GM21723 (cell line): ENCODE measurements at regions not wholly inside any gene's neighbourhood (a gene's known extent, or its start where the extent isn't known, plus 50 kb on each side); places are given as distances from the start of the nearest gene placed in this dataset.
"Not testable (repeated sequence)": the region's sequence is repeated elsewhere in the genome, so short reads cannot be mapped to it uniquely, and the experiment has no call there.

Source experiments
- ATAC-seq: cut with Tn5 transposase; IDR thresholded peaks from one replicate; pipeline ENCODE4 v1.9.1; 2021; ENCODE audit warnings: mild to moderate bottlenecking, moderate library complexity; ENCODE audit not compliant: unreplicated experiment

DNA sequence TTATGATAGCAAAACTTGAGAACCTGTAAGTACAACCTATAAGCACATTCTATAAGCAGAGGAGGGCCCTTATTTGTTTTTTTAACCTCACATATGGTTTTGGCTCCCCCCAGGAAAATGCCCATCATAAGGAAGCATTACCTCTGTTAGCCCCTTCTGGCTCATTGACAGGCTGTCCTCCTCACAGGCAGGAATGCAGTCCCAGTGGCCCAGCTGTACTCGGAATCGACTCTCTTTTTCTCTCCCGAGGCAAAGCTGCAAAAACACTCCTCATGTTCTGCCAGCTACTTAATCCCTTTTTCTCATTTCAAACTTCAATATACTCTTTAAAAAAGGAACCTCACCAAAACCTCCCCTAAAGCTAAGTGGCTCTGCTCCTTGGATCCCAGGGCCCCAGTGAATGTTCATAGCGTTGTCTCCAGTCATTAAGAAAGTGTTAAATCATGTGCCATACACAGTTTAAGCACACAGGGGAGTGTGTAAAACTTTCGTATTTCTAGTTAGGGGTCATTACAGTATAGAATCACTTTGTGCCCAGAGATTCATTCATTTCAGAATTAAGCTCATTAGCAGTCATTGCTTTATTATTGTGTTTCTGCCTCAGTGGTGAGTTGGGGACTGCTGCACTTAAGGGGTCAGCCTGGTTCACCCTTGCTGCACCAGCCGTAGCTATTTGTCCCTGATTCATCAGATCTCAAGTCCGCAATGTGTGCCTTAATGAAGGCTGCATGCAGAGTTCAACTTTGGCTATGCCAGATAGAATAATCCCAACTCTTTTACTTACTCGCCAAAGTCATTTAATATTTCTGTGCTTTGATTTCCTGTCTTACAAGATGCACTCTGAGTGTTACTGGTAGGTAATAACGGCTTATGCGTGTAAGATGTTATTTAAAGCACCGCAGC, 57.6 kb downstream of the JRKL start:
- no peak for ATAC-seq

DNA sequence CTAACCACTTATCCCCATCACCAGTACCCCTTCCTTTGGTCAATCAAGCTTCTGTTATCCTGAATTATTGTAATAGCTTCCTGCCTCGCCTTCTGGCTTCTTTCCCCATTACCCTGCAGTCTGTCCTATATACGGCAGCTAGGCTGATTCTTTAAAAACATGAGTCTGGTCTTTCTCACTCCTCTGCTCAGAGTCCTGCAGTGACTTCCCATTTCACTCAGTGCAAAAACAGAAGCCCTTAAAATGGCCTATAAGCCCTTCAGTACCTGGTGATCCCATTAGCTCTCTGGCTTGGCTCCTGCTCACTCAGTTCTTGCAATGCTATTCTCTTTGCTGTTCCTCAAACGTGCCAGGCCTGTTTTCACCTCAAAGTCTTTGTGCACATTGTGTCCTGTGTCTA, 58.4 kb downstream of the JRKL start:
- no peak for ATAC-seq

DNA sequence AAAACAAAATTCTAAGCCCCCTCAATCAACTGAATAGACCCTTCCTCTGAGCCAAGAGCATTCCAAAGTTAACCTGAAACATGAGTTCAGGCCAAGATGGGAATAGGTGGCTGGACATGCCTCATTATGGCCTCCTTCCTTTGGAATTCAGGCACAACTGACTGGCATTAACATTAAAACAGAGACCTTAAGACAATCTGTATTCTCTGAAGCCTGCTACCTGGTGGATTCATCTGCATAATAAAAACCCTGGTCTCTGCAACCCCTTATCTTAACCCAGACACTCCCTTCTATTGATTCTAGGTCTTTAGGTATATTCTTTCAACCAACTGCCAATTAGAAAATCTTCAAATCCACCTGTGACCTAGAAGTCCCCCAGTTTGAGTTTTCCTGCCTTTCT, 66.3 kb downstream of the JRKL start:
- ATAC-seq: no peak

DNA sequence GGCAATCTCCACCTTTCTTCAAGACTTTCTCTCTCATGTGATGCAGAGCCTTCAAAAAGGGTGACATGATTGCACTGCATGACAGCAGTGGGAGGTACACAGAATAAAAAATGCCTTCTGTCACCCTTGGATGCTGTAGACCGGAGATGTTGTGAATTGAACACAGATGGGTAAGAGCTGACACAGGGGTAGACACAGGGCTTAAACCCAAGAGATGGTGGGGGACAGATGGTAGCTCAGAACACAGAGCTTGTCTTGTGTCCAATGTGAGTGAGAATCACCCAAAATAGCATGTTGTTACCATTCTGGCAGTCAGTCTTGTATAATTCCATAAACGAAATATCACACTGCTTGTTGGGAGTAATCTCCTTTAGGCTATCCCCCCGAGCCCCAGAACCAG, 69.9 kb downstream of the JRKL start:
- ATAC-seq: no peak

DNA sequence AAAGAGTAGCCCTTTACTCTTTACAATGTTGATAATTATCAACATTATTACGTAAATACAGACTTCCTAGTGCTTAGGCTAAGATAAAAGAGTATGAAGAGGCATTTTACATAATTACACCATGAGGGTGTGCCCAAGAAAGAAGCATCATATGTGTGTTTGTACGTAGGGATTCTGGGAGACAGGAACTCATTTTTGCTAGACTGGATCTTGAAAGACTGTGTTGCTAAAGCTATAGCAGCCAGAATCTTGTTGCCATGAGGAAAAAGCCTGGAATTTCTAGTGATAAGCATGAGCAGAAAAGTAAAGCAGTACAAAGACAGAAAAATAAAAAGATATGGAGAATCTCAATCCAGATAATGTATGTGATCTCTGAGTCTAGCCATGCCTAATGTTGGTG, 72.1 kb downstream of the JRKL start:
- ATAC-seq: no peak

DNA sequence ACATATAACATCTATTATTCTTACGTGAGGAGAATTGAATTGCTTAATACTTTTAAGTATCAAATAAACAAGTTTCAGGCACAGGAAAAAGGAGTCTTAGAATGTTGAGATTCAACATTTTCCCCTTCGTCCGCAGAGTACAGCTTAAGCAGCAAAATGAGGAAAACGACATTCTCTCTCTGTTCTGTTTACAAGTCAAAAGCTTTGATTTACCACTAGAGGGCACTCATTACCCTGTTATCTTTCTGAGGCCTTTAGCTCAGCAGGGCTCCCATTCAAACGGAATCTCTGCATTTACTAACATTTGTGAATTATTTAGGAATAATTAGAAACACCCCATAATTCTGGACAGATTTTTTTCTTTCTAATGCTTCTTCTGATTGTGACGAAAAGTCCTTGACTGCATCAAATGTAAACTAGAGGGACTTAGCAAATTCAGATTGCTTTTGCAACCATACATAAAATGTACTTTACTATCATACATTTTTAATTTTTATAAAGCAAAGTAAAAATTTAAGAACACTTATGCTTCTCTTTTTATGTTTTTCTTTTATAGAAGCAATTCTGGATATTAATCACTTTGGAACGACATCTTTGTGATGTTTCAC, 75.0 kb downstream of the JRKL start:
- peak; percentile 92 for ATAC-seq

DNA sequence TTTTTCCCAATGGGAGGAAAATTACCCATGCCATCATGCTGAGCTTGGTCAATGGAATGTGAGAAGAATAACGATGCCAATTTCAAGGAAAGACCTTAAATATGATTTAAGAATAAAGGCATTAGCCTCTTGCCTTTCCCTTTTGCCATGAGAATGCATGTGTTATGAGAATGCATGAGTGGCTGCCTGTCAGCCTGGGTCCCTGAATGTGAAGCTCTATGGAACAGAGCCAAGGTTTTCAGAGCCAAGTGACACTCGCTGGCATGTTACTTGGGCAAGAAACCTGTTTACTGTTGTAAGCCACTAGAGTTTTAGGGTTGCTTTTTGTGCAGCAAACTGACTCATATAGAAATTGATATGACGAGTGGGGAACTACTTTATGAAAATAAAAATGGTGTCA, 75.7 kb downstream of the JRKL start:
- no peak for ATAC-seq

DNA sequence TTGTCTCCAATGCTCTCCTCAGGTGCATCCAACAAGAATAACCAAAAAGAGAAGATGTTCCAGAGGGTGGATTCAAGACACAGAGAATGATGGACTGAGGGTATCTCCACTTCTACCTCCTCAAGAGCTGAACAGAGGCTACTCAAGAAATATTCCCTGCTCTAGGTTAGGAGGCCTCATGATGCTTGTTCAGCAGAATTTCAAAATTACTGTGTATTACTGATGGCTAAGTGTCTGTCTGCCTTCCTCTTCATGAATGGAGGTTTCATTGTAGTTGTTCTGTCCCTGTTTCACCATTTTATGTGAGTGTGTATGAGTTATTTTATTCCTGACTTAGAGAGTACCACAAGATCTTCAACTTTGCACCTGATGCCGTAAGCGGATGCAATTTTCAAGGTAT, 76.8 kb downstream of the JRKL start:
- no peak for ATAC-seq

DNA sequence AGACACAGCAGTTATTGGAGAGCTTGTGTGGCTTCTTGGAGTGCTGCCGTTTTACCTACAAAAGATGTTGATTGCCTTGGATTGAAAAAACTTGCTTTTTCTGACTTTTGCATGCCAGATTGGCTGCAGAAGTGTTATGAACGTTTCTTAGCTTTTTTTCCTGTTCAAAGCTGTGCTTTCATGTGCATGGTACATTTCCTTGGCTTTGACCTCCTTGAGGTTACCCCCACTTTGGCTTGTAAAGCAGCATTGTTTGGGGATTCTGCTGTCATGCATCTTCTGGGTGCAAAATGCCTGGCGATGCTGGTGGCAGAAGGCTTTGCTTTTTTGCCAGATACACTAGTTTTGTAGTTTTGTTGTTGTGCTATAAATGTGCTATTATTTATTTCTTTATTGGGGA, 80.0 kb downstream of the JRKL start:
- ATAC-seq: no peak

DNA sequence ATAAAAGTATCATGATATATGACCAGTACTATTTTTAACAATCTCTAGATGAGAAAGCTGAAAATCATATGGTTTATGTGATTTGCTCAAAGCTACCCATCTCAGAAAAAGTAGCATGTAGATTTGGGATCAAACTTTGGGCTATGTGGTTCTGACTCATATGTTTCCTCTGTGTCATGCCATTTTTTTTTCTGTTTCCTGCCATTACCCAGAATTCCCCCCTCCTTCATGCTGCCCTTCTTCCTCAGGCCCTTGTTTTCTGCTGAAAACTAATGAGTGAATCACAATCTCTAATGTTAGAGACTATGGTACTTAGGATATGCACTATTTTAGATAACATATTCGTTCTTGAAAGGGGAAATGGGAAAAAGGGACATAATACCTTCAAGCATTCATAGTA, 80.7 kb downstream of the JRKL start:
- no peak for ATAC-seq

DNA sequence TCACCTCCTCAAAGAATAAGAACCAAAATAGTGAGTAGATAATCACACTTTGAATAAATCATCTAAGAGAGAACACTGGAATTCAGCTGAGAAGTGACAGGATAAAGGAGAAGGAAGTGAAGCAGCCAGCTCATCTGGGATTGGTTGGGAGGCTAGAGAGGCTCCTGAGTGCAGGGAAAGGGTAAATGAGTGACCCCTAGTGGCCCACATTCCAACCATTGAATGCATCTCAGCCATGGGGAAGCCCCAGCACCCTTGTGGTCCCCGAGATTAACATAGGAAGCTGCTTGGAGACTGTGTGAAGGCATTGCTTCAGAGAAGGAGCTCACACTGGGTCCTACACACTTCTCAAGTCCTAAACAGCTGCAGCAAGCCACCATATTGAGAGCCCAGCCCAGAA, 82.3 kb downstream of the JRKL start:
- ATAC-seq: peak; percentile 76

DNA sequence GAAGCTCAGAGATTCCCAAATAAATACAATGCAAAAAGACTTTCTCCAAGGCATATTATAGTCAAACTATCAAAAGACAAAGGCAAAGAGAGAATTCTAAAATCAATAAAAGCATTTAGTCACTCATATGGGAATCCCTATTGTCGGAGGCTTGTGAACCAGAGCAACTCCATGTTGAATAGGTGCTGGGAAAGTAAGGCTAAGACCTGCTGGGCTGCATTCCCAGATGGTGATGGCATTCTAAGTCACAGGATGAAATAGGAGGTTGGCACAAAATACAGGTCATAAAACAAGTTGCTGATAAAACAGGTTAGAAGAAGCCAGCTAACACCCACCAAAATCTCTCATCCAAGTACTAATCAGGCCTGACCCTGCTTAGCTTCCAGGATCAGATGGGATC, 84.5 kb downstream of the JRKL start:
- no peak for ATAC-seq

DNA sequence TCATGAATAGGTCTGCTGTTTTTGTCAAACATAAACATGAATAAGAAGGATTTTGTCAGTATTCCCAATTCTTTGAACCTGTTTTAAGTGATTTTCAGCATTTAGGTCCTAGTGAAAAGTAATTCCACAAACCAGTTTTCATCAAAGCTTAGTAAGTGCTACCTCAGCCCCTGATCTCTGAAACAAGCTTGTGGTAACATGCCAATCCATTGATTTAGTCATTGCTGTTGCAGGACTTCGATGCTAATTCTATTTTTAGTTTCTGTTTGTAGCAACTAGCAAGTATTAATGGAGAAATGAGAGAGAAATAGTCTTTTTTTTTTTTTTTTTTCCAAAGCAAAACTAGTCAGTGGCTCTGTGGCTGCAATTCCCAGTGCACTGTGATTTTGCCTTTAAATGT, 91.4 kb downstream of the JRKL start:
- ATAC-seq: no peak

DNA sequence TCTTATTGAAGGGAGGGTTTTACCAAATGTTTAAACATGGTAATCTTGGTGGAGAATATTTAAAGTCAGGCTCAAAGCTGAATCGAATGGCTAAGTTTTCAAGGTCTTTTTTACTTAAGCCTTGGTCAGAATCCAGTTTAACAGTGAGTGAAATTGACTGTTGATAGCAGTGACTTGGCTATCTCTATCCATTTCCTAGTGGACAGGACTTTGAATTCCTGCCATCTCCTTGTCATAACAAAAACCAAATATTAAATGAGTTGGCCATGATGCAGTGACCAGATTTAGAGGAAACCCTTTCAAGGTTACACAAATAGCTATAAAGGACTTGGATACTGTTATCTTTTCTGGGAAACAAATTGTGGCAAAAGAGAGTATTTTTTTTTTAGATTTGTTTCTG, 92.0 kb downstream of the JRKL start:
- no peak for ATAC-seq

DNA sequence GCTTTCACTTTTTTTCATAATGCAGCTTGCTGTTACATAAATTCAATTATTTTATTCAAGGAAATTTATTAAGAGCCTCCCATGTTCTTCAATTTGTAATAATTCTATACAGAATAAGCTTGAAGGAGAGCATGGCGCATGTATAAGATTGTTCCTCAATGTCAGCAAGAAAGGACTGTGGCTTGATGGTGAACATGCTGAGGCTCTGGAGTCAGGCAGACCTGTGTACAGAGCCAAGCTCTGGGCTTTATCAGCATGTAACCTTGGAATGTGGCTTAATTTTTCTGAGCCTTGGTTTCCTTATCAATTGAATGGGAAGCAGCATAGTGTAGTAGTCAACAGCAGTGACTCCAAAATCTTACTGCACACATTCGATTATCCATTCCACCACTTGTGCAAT, 92.4 kb downstream of the JRKL start:
- ATAC-seq: no peak

DNA sequence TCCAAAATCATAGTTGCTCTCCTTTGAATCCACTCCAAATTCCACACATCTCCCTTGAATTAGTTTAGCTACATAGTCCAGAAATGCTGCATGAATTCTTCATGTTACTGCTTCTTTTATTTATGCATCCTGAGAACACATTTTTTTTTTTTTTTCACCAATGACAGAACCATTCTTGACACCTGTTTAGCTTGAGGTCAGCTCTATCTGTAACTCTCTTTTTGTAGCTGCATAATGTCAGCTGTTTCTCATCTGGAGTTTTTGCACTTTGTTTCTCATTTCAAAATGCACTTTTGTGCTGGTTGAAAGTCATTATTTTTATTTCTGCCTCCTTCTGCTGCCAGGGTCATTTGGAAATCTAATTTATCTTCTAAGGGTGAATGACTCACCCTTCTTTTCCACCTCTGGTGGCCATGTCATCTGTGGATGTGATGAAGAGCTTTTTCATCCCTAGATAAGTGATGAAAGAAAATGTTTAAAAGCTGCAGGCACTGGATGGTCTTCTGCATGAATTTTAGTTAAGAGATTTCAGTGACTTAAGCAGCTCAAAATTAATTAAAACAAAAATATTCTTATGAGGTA, 93.7 kb downstream of the JRKL start:
- no peak for ATAC-seq

DNA sequence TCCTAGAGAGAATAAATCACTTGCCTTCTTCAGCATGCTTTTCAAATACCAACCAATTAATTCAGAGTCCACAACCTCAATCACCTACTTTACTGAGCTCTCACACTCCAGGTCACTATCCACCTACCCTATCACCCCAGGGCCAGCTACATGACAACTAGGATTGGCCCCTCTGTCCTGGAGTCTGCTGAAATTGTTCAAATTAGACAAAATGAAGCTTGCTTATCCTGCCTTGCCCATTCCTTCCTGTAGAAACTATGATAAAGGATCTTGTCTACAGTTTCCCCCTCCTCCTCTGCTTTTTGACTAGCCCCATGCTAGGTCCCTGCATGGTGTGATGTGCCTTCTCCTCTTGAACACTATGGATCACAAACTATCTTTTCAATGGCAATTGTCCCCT, 94.5 kb downstream of the JRKL start:
- ATAC-seq: no peak

DNA sequence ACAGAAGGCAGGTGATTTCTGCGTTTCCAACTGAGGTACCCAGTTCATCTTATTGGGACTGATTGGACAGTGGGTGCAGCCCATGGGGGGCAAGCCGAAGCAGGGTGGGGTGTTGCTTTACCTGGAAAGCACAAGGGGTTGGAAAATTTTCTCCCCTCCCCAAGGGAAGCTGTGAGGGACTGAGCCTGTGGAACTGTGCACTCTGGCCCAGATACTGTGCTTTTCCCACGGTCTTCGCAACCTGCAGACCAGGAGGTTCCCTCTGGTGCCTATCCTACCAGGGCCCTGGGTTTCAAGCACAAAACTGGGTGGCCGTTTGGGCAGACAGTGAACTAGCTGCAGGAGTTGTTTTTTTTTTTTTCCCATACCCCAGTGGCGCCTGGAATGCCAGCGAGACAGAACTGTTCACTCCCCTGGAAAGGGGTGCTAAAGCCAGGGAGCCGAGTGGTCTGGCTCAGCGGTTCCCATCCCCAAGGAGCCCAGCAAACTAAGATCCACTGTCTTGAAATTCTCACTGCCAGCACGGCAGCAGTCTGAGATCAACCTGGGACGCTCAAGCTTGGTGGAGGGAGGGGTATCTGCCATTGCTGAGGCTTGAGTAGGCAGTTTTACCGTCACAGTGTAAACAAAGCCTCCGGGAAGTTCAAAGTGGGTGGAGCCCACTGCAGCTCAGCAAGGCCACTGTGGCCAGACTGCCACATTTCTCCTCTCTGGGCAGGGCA, 97.2 kb downstream of the JRKL start:
- ATAC-seq: no peak

DNA sequence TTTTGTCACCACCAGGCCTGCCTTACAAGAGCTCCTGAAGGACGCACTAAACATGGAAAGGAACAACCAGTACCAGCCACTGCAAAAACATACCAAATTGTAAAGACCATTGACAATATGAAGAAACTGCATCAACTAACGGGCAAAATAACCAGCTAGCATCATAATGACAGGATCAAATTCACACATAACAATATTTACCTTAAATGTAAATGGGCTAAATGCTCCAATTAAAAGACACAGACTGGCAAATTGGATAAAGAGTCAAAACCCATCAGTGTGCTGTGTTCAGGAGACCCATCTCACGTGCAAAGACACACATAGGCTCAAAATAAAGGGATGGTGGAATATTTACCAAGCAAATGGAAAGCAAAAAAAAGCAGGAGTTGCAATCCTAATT, 99.1 kb downstream of the JRKL start:
- ATAC-seq: not testable (repeated sequence)

DNA sequence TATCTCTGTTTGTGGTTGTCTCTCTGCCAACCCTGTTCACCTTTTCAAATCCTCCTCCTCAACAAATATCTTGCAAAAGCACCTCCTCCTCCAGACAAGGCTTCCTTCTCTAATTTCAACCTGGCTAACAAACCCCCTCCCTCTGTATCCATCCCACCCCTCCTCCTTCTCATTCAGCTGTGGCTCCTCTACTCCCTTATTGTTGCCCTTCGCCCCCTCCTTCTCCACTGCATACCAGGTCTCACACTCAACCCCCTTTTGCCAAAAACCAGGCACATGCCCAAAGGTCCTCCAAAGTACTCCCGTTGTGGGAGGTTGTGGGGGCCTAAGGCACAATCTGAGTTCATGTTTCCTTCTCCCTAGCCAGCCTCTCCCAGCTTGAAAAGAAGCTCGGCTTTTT, 110.6 kb downstream of the JRKL start:
- no peak for ATAC-seq

DNA sequence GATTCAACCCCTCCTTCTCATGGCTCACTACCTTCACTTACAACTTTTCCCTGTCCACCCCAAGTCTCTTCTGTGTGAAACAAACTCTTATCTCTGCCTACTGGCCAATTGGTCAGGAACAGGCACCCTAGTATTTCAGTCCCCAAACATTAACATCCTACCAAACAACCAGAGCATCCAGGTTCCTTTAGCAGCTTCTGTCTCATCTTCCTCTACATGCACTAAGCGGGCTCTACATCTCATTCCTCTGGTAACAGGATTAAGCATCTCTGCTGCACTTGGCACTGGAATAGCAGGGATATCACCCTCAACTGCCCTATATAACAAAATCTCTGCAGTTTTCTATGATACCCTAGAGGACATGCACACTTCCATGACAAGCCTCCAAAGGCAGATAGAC, 116.2 kb downstream of the JRKL start:
- ATAC-seq: no peak

DNA sequence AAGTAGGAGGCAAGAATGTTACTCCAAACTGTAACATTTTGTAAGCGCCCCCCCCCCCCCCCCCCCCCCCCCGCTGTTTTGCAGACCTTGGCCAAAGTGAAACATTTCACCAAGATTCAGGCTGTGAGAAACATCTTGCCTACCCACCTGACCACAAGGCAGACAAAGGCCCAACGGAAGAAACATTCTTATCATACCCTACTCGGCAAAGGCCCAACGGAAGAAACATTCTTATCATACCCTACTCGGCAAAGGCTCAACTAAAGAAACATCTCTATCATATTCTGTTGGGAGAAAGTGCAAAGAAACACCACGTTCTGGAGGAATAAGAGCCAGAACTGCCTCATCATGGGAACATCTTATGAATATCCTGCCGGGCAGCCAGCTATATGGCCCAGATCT, 117.1 kb downstream of the JRKL start:
- ATAC-seq: no peak
